Epidermal melanocyte (primary cell): ENCODE measurements at regions not wholly inside any gene's neighbourhood (a gene's known extent, or its start where the extent isn't known, plus 50 kb on each side); places are given as distances from the start of the nearest gene placed in this dataset.
"Not testable (repeated sequence)": the region's sequence is repeated elsewhere in the genome, so short reads cannot be mapped to it uniquely, and the experiment has no call there.

Experiments
- DNase-seq: peaks from one replicate; pipeline ENCODE4 v3.0.0; 2011; ENCODE audit warnings: low spot score; ENCODE audit not compliant: insufficient read length

GRCh38 chr3:181276358-181276896 is 286.9 kb upstream of the DNAJC19 start:
- DNase-seq = no peak

DNA sequence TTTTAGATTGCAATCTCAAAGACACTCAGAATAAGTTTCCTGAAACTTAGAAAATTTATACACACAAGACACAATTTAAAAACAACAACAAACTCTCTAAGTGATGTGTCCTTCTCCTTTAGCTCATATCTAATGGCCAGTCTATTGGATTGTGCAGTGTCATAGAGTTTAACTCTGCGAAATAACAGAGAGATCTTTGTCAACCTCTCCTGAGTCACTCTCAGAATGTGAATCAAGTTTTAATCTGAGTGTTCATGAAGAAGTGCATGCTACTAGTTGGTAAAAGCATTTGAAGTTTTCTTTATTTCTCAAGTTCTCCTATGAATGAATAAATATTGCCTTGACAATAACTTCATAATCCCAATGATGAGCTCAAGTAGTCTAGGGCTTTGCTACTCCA is 284.5 kb upstream of the DNAJC19 start:
- DNase-seq = no peak

GRCh38 chr3:181267312-181267711 is 277.8 kb upstream of the DNAJC19 start:
- DNase-seq = no peak

GRCh38 chr3:181265750-181266333 is 276.3 kb upstream of the DNAJC19 start:
- no peak for DNase-seq

- DNase-seq = no peak
Observed at GRCh38 chr3:181264486-181264885, 274.9 kb upstream of the DNAJC19 start.

DNA sequence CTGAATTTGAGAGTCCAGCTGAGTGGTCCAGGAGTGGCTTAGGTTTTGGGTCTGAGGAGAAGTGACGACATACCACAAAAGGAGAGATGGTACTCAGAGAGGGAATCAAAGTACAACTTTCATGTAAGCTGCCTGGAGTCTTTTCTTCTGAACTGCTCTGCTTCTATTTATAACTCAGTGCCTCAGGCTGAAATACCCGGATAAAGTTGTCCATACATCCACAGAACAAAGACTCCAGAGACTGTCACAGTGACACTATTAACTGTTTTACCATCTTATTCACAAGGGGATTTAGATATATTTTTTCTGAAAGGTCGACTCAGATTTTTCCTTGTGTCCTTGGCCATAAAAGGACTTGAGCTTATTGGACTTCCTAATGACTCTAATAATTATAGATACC is 264.3 kb upstream of the DNAJC19 start:
- DNase-seq = no peak

- DNase-seq = no peak
Observed at GRCh38 chr3:181252631-181253030, 263.1 kb upstream of the DNAJC19 start.

DNA sequence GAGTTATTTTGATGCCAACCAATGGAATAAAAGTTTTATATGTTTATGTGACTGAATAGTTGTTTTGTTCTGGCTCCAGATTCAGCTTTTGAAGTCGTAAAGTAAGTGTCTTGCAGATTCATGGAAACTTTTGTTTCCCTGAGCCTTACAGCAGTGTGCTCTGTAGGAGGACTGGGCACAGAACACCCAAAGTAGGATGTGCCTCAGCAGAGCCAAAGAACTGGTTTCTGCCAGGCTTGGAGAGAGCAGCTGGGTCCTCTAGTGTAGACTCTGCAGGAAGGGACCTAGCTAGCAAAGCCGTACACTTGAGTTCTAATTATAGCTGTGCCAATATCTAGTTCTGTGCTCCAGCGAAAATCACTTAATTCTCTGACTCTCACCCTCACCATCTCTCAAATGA is 261.2 kb upstream of the DNAJC19 start:
- no peak for DNase-seq

DNA sequence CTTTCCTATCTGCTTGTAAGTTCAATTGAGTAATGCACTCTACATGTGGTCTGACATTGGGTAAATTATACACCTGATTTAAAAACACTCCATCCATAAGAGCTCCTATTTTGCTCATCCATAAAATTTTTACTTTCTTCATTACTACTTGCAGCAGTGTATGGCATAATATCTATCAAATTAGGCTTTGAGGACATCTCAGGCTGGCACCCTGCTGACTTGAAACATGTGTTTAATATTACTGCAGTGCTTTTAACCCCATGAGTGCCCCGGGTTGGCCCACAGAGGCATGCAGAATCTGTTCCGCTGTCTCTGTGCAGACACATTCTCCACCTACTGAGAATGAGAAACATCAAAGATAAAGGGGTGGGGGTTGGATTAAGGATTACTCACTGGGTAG is 249.9 kb upstream of the DNAJC19 start:
- no peak for DNase-seq

DNA sequence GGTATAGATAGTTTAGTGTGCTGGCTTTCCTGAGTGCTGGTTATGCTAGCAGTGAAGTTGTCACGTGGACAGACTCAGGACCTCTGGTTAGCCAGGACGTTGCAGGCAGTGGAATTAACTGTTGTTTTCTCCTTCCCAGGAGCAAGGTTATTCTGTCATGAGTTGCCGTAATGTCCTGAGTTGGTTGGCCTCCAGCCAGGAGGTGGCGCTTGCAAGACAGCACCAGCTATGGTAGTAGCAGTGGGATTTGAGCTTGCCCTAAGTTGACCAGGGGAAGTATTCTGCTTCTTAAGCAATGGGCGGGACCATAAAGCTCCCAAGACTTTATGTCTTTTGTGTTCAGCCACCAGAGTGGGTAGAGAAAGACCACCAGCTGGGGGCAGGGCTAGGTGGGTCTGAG is 240.7 kb upstream of the DNAJC19 start:
- no peak for DNase-seq

GRCh38 chr3:181213347-181213746 is 223.8 kb upstream of the DNAJC19 start:
- DNase-seq = no peak

GRCh38 chr3:181212271-181212670 is 222.7 kb upstream of the DNAJC19 start:
- no peak for DNase-seq

- no peak for DNase-seq
Observed at GRCh38 chr3:181210275-181210674, 220.7 kb upstream of the DNAJC19 start.

DNA sequence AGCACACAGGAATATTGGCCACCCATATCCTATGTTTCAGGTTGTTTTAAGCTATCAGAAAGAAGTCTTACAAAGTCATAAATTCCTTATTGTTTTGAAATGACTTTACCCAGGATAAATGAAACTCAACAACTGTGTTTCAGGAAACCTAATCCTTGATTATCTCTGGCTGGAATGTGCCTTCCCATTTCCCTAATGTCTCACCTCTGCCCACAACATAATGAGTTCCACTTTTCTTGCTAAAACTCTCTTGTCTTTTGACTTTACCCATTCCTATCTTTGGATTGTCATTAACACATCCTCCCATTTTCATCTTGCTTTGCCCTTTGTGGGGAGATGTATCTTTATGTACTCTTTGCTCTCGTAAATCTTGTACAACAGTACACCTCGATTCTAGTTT is 200.0 kb upstream of the DNAJC19 start:
- DNase-seq = no peak

- no peak for DNase-seq
Observed at GRCh38 chr3:181183764-181184163, 194.2 kb upstream of the DNAJC19 start.

DNA sequence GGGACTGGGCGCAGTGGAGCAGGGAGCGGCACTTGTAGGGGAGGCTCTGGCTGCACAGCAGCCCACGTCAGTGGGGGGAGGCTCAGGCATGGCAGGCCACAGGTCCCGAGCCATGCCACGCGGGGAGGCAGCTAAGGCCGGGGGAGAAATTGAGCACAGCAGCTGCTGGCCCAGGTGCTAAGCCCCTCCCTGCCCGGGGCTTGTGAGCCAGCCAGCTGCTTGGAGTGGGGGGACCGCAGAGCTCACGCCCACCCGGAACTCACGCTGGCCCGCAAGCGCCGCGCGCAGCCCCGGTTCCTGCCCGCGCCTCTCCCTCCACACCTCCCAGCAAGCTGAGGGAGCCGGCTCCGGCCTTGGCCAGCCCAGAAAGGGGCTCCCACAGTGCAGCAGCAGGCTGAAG is 193.5 kb upstream of the DNAJC19 start:
- DNase-seq = not testable (repeated sequence)

DNA sequence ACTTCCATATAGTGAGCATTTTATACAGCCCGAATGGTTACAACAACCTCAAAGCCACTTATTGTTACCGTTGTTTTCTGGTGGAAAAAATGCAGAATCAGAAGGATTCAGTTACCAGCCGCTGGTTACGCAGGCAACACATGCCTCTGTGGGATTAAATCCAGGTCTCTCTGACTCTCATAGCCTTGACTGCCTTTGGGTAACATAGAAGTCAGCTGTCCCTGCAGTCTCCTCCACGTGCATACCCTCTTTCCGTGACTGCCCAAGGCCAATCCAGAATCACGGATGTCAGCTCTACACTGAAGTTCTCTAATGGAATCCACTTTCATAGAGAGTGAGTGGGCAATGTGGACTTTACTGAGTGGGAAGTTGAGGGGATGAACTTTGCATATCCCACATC is 189.5 kb upstream of the DNAJC19 start:
- DNase-seq = no peak

GRCh38 chr3:181176601-181177000 is 187.1 kb upstream of the DNAJC19 start:
- DNase-seq = peak; percentile 32

DNA sequence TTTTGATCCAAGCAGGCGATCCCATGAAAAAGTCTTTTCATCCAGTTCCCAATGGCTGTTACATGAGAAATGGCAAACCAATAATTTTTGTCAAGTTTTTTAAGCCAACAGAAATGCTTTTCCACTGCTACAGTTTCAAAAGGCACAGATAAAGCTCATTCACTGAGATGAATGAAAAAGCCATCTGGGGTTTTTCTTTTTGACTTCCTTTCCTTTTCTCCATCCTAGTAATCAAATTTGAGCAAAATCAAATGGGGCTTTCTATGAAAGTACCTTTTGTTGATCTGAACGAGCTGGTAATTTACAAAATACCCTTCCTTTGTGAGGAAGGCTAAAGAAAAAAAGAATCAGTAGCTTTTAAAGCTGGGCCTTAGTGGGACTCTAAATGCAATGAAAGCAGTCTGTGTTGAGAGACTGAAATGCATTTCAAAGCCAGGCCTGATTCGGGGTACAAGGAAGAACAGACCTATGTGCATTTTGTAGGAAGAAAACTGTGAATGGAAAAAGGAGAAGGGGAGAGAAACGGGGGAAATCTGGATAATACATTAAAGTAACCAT is 185.2 kb upstream of the DNAJC19 start:
- DNase-seq = no peak

GRCh38 chr3:181174022-181174421 is 184.5 kb upstream of the DNAJC19 start:
- DNase-seq = no peak

GRCh38 chr3:181173227-181173626 is 183.7 kb upstream of the DNAJC19 start:
- no peak for DNase-seq

- DNase-seq = no peak
Observed at GRCh38 chr3:181134873-181135272, 145.3 kb upstream of the DNAJC19 start.

GRCh38 chr3:181133832-181134231 is 144.3 kb upstream of the DNAJC19 start:
- no peak for DNase-seq
